ENCODE measurements at regions not wholly inside any gene's neighbourhood (a gene's known extent, or its start where the extent isn't known, plus 50 kb on each side); places are given as distances from the start of the nearest gene placed in this dataset.

DNA sequence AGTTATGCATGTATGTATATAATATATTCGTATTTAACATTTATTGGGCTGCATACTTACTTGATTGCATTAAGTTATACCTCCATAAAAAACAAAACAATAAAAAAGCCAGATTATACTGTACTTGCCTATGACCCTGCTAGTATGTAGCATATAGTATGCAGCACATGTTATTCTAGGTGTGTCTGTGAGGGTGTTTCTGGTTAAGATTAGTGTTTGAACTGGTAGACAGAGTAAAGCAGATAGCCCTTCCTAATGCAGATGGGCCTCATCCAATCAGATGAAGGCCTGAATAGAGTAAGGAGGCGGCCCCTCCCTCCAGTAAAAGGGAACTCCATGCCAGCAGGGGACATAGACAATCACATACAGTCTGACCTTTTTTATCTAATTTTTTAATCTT, 323.3 kb upstream of the USP24 start:
- Histone ChIP-seq H3K4me3 (no peak overlapping the region), H3K4me2 (no peak overlapping the region), H3K27ac (no peak overlapping the region), H3K9me3 (no peaks in the 10 kb centered on the region), H3K4me1 (0 out of 3 replicates have a peak, but pooled peaks cover 5% of the 10 kb centered on the region)
- POLR2A ChIA-PET, result no interaction called here
- TF ChIP-seq HOXB13 (CRISPR knock-in tag; IDR thresholded peaks at IDR 0.05; ENCODE audit: low read depth) (no peak), ZSCAN20 (CRISPR knock-in tag; IDR thresholded peaks at IDR 0.05) (no peak), JUN (IDR thresholded peaks at IDR 0.05) (no peak), CBX8 (IDR thresholded peaks at IDR 0.05) (no peak)
- DNase-seq (ENCODE audit: low read depth in 1 of 2, low spot score in 1 of 2), result no peak
- no peak for ATAC-seq
- CTCF ChIA-PET, result no interaction called here
- WGBS (ENCODE audit: missing lambda C conversion rate), result 79% methylated on average over 2 of the region's 2 CpGs
- FAIRE-seq, result no peak

DNA sequence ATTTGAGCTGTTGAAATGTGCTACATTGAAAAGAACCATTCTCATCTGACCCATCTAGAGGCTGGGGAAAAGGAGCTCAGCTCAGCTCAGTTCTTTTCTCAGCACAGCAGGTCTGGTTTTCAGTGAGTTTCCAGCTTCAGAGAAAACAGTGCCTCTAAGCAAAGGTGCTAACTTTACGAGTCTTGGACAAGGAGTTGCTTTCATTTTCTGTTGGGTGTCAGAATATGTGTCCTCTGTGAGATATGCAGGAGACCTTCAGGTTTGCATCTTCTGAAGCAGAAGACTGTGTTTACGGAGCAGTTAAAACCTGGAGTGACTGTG, 321.3 kb upstream of the USP24 start:
- H3K4me1 ChIP-seq, result 0 out of 3 replicates have a peak, but pooled peaks cover 8% of the 10 kb centered on the region
- H3K4me3 ChIP-seq, result no peak overlapping the region
- H3K9me3 ChIP-seq, result no peaks in the 10 kb centered on the region
- ATAC-seq (no peak), DNase-seq (ENCODE audit: low read depth in 1 of 2, low spot score in 1 of 2) (no peak), FAIRE-seq (no peak)
- H3K27ac ChIP-seq, result peak overlapping the region in 1 of 2 experiments; percentile 45; a peak in 1 of 6 replicates
- 97% methylated on average over 2 of the region's 2 CpGs for WGBS (ENCODE audit: missing lambda C conversion rate)
- CTCF ChIA-PET, result no interaction called here
- POLR2A ChIA-PET, result no interaction called here
- TF ChIP-seq HEYL (CRISPR knock-in tag; IDR thresholded peaks at IDR 0.05), result no peak
- TF ChIP-seq RFX5 (IDR thresholded peaks at IDR 0.05), result no peak
- TF ChIP-seq, protein P1, sequence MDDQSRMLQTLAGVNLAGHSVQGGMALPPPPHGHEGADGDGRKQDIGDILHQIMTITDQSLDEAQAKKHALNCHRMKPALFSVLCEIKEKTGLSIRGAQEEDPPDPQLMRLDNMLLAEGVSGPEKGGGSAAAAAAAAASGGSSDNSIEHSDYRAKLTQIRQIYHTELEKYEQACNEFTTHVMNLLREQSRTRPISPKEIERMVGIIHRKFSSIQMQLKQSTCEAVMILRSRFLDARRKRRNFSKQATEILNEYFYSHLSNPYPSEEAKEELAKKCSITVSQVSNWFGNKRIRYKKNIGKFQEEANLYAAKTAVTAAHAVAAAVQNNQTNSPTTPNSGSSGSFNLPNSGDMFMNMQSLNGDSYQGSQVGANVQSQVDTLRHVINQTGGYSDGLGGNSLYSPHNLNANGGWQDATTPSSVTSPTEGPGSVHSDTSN (IDR thresholded peaks at IDR 0.05), result no peak
- no peak for TF ChIP-seq POLR2A (IDR thresholded peaks at IDR 0.05; ENCODE audit: low read length)
- TF ChIP-seq CBX2 (IDR thresholded peaks at IDR 0.05; ENCODE audit: borderline replicate concordance, low read depth), result no peak
- TF ChIP-seq HDAC2 (IDR thresholded peaks at IDR 0.05), result no peak
- no peak for TF ChIP-seq CHD2 (IDR thresholded peaks at IDR 0.05; ENCODE audit: low read length, partially characterized antibody)
- TF ChIP-seq EHMT2 (IDR thresholded peaks at IDR 0.05; ENCODE audit: low read depth), result no peak
- no peak for TF ChIP-seq FOSL2 (IDR thresholded peaks at IDR 0.05)
- no peak for TF ChIP-seq FOSL2 (CRISPR knock-in tag; IDR thresholded peaks at IDR 0.05)
- TF ChIP-seq SREBF2 (IDR thresholded peaks at IDR 0.05), result no peak
- TF ChIP-seq JUN (IDR thresholded peaks at IDR 0.05), result no peak
- TF ChIP-seq, protein P2, sequence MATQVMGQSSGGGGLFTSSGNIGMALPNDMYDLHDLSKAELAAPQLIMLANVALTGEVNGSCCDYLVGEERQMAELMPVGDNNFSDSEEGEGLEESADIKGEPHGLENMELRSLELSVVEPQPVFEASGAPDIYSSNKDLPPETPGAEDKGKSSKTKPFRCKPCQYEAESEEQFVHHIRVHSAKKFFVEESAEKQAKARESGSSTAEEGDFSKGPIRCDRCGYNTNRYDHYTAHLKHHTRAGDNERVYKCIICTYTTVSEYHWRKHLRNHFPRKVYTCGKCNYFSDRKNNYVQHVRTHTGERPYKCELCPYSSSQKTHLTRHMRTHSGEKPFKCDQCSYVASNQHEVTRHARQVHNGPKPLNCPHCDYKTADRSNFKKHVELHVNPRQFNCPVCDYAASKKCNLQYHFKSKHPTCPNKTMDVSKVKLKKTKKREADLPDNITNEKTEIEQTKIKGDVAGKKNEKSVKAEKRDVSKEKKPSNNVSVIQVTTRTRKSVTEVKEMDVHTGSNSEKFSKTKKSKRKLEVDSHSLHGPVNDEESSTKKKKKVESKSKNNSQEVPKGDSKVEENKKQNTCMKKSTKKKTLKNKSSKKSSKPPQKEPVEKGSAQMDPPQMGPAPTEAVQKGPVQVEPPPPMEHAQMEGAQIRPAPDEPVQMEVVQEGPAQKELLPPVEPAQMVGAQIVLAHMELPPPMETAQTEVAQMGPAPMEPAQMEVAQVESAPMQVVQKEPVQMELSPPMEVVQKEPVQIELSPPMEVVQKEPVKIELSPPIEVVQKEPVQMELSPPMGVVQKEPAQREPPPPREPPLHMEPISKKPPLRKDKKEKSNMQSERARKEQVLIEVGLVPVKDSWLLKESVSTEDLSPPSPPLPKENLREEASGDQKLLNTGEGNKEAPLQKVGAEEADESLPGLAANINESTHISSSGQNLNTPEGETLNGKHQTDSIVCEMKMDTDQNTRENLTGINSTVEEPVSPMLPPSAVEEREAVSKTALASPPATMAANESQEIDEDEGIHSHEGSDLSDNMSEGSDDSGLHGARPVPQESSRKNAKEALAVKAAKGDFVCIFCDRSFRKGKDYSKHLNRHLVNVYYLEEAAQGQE (IDR thresholded peaks at IDR 0.05), result no peak
- no peak for TF ChIP-seq NR3C1 (IDR thresholded peaks at IDR 0.05)
- no peak for TF ChIP-seq GATA3 (IDR thresholded peaks at IDR 0.05; ENCODE audit: borderline replicate concordance)
- no peak overlapping the region for H3K4me2 ChIP-seq

DNA sequence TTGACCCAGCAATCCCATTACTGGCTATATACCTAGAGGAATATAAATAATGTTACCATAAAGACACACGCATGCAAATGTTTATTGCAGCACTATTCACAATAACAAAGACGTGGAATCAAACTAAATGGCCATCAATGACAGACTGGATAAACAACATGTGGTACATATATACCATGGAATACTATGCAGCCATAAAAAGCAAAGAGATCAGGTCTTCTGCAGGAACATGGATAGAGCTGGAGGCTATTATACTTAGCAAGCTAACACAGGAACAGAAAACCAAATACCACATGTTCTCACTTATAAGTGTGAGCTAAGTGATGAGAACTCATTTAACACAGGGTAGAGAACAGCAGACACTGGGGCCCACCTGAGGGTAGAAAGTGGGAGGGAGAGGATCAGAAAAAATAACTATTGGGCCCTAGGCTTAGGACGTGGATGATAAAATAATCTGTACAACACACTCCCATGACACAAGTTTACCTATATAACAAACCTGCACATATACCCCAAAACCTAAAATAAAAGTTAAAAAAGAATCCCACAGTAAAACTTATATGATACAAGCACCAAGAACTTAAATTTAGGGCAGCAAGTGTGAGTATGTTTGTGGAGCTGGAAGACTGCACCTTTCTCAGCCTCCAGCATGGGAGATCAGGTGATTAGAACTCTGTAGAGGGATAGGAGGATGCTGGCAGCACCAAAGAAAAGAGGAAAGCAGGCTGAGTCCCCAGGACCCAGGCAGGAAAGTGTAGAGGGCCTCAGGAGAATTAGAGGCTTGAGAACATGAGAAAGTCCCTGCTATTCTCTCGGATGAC, 320.8 kb upstream of the USP24 start:
- 0 out of 3 replicates have a peak, but pooled peaks cover 8% of the 10 kb centered on the region for H3K4me1 ChIP-seq
- peak overlapping the region in 1 of 2 experiments; percentile 45; a peak in 1 of 6 replicates for H3K27ac ChIP-seq
- ATAC-seq (no peak), FAIRE-seq (no peak), DNase-seq (ENCODE audit: low read depth in 1 of 2, low spot score in 1 of 2) (no peak)
- POLR2A ChIA-PET, result no interaction called here
- H3K4me2 ChIP-seq, result no peak overlapping the region
- CTCF ChIA-PET, result no interaction called here
- 82% methylated on average over 4 of the region's 4 CpGs for WGBS (ENCODE audit: missing lambda C conversion rate)
- H3K4me3 ChIP-seq, result no peak overlapping the region
- H3K9me3 ChIP-seq, result no peaks in the 10 kb centered on the region
- TF ChIP-seq CHD2 (IDR thresholded peaks at IDR 0.05; ENCODE audit: low read length, partially characterized antibody), result no peak
